AG04449 (cell line): ENCODE measurements at regions not wholly inside any gene's neighbourhood (a gene's known extent, or its start where the extent isn't known, plus 50 kb on each side); places are given as distances from the start of the nearest gene placed in this dataset.
A peak's percentile ranks its signal among the peaks of the same experiment; 100 is the strongest.
"Not testable (repeated sequence)": the region's sequence is repeated elsewhere in the genome, so short reads cannot be mapped to it uniquely, and the experiment has no call there.

Source experiments
- CTCF ChIA-PET: fragments of 350-600 bp; formaldehyde crosslinking; extraction: SDS; loops from one replicate; lab custom pipeline; 2021; ENCODE audit warnings: antibody characterized with exemption; lab: Yijun Ruan, JAX
- POLR2A ChIA-PET: fragments of 400-600, 350-600 bp; formaldehyde crosslinking; extraction: SDS; loops from one replicate; lab custom pipeline; 2020; ENCODE audit warnings: antibody characterized with exemption, inconsistent platforms; lab: Yijun Ruan, JAX
- DNase-seq: peaks from one replicate; pipeline ENCODE4 v3.0.0-alpha.2; 2010; ENCODE audit warnings: low read depth, low spot score
- H3K4me3 ChIP-seq: 2 replicates; pipeline ENCODE4 v1.5.1; 2011; ENCODE audit warnings: low read depth, mild to moderate bottlenecking, control low read depth, low read length
- TF ChIP-seq, protein P1 (sequence below): IDR thresholded peaks from one replicate; pipeline ENCODE4 v1.5.1; 2011; ENCODE audit warnings: mild to moderate bottlenecking, moderate library complexity, low read length, control low read depth, inconsistent platforms; ENCODE audit not compliant: insufficient read depth; ENCODE audit errors: missing control alignments

DNA sequence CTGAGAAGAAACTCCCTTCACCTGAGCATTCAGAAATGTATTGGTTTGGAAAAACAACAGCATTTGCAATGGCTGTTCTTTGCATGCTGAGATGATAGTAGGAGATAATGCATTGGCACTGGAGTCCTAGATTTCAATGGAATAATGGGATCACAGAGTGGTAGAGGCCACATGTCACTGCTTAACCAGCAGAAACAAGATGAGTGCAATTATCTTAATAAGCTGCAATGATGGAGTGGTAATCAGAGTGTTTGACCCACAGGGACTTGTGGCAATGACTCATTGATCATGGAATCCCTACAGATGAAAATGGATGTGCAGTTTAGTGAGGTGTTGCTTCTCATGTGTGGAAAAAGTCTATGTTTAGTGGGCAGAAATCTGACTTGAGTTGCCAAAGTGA lies 218.8 kb upstream of the ZEB2 start:
- no peak for DNase-seq
- POLR2A ChIA-PET, result no interaction called here
- H3K4me3 ChIP-seq, result no peak overlapping the region
- CTCF ChIA-PET, result no interaction called here
- TF ChIP-seq, protein P1, sequence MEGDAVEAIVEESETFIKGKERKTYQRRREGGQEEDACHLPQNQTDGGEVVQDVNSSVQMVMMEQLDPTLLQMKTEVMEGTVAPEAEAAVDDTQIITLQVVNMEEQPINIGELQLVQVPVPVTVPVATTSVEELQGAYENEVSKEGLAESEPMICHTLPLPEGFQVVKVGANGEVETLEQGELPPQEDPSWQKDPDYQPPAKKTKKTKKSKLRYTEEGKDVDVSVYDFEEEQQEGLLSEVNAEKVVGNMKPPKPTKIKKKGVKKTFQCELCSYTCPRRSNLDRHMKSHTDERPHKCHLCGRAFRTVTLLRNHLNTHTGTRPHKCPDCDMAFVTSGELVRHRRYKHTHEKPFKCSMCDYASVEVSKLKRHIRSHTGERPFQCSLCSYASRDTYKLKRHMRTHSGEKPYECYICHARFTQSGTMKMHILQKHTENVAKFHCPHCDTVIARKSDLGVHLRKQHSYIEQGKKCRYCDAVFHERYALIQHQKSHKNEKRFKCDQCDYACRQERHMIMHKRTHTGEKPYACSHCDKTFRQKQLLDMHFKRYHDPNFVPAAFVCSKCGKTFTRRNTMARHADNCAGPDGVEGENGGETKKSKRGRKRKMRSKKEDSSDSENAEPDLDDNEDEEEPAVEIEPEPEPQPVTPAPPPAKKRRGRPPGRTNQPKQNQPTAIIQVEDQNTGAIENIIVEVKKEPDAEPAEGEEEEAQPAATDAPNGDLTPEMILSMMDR, result no peak

DNA sequence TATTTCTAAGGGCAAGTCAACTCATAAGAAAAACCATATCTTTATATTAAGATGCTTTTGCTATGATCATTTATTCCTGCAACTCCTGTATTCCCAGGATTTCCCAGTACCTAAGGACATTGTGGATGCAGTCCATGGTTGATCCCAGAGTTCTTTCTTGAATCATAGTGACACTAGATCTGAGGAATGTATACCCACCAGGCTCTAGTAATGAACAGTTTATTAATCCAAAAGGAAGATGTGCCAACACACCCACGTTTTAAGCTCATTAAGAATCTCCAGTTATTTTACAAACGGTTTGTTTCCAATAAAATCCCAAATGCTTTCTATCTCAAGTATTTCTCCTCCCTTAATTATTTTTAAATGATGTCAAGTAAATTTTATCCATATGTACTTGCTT lies 210.8 kb upstream of the ZEB2 start:
- CTCF ChIA-PET, result no interaction called here
- TF ChIP-seq, protein P1, result no peak
- POLR2A ChIA-PET, result no interaction called here
- DNase-seq, result no peak
- H3K4me3 ChIP-seq, result no peak overlapping the region

DNA sequence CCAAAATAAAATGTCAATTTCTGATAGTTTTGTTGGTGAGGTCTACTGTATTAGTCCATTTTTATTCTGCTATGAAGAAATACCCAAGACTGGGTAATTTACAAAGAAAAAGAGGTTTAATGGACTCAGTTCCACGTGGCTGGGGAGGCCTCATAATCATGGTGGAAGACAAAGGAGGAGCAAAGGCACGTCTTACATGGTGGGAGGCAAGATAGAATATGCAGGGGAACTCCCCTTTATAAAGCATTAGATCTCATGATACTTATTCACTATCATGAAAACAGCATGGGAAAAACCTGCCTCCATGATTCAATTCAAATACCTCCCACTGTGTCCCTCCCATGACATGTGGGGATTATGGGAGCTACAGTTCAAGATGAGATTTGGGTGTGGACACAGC lies 204.5 kb upstream of the ZEB2 start:
- H3K4me3 ChIP-seq, CTCF ChIA-PET, POLR2A ChIA-PET, DNase-seq: not testable (repeated sequence)

DNA sequence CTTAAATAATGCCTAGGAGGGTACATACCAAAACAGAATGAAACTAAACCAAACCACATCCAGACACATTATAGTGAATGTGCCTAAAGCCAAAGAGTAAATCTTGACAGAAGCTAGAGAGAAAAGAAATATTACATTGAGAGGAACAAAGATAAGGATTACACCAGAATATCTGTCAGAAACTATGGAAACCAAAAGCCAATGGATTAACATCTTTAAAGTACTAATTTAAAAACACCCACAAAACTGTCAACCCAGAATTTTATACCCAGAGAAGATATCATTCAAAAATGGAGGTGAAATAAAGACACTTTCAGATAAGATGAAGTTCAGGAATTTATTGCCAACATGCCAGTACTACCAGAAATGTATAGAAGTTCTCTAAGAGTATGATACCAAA lies 198.5 kb upstream of the ZEB2 start:
- CTCF ChIA-PET, result no interaction called here
- TF ChIP-seq, protein P1, result no peak

DNA sequence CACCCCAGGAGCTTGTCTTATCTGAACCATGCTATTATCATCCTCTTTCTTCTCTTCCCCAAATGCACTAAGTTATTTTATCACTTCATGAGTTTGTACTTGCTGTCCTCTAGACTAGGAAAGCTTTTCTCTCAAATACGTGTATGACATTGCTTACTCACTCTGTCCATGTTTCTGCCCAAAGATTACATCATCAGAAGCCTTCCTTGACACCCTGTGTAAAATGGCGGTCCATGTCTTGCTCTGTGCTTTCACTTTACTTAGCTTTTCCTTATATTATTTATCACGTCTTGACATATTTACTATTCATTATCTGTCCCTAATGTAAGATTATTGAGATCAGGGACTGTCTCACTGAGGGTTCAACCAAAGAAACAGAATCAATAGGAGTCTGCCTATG lies 196.1 kb upstream of the ZEB2 start:
- no peak for DNase-seq
- H3K4me3 ChIP-seq, result no peak overlapping the region
- TF ChIP-seq, protein P1, result no peak
- ChIA-PET POLR2A (no interaction called here), CTCF (interaction anchor here (0.9 kb wide), 1 partner anchor 12 kb away, joined by 3 read pairs; no protein-coding TSS in a partner anchor)

More for the DNA sequence above, 198.5 kb upstream of the ZEB2 start:
- no peak overlapping the region for H3K4me3 ChIP-seq
- POLR2A ChIA-PET, result no interaction called here
- DNase-seq, result no peak

DNA sequence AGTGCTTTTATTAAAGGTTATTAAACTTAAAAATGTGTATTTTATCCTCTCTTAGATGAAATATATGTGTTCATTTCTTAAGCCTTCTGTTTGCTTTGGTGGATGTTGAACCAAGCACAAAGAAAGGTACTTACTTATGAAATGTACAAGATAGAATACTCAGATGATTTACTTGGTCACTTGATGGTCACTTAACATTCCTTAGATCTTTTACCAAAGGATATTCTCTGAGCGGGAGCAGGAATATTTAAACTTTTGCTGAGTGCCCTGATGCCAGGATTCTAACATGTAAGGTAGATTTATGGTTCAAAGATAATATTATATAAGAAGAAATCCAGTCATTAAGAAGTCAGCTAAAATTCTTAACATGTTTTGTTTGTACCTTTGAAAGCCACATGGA lies 193.5 kb upstream of the ZEB2 start:
- no peak overlapping the region for H3K4me3 ChIP-seq
- no peak for DNase-seq
- CTCF ChIA-PET, result no interaction called here
- POLR2A ChIA-PET, result no interaction called here
- TF ChIP-seq, protein P1, result no peak

DNA sequence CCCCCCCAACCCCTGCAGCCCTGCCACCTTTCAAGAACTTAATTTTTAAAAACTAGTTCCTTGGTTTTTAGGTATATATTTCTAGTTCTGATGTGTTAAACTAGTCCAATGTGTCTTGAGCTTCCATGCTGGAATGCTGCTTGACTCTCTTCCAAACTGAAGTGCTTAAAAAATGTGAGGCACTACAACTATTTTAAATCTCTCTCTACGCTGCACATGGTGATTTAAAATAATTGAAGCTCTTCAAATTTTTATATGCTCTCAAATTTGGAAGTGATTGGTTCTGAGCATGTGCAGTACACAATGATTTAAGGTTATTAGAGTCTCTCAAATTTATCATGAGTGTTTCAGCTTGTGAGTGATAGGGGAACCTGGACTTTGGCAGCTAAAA lies 192.6 kb upstream of the ZEB2 start:
- ChIA-PET CTCF (interaction anchor here (1.2 kb wide), 1 partner anchor 1040 kb away, joined by 3 read pairs; no protein-coding TSS in a partner anchor), POLR2A (interaction anchor here (0.5 kb wide), 1 partner anchor 146 kb away, joined by 4 read pairs; no protein-coding TSS in a partner anchor)
- DNase-seq, result peak; percentile 42
- no peak overlapping the region for H3K4me3 ChIP-seq
- TF ChIP-seq, protein P1, result no peak
